Endothelial cell of umbilical vein (primary cell): ENCODE measurements at regions not wholly inside any gene's neighbourhood (a gene's known extent, or its start where the extent isn't known, plus 50 kb on each side); places are given as distances from the start of the nearest gene placed in this dataset.

ENCODE experiments used
- CTCF ChIP-seq, 2 donors: IDR thresholded peaks; 1 replicate in 1 of 2; 2 replicates in 1 of 2; pipeline ENCODE4 v1.5.1; 2011; ENCODE audit warnings: low read length in 2 of 2, mild to moderate bottlenecking in 2 of 2, moderate library complexity in 2 of 2, control low read depth in 1 of 2, inconsistent platforms in 1 of 2, low read depth in 1 of 2; ENCODE audit not compliant: insufficient read depth in 1 of 2; ENCODE audit errors: extremely low read depth in 1 of 2
- POLR2A ChIP-seq: IDR thresholded peaks from 2 replicates; pipeline ENCODE4 v1.6.1; 2012; ENCODE audit warnings: low read depth, mild to moderate bottlenecking, control low read depth, low read length
- POLR2AphosphoS5 ChIP-seq: IDR thresholded peaks from 2 replicates; pipeline ENCODE4 v1.6.1; 2012; ENCODE audit warnings: low read depth, mild to moderate bottlenecking, control low read depth, low read length, moderate library complexity; ENCODE audit not compliant: insufficient read depth

GRCh38 chr3:81927811-81928210 lies 166.4 kb upstream of the GBE1 start:
- TF ChIP-seq POLR2A (no peak), CTCF (IDR thresholded peaks at IDR 0.05; ENCODE audit: extremely low read depth in 1 of 2, insufficient read depth in 1 of 2, low read depth in 1 of 2, low read length in 2 of 2) (no peak), POLR2AphosphoS5 (no peak)
